Activated CD4-positive, alpha-beta memory T cell treated with anti-CD3 and anti-CD28 coated beads for 36 hours (primary cell): ENCODE measurements at regions not wholly inside any gene's neighbourhood (a gene's known extent, or its start where the extent isn't known, plus 50 kb on each side); places are given as distances from the start of the nearest gene placed in this dataset.

Source experiments
- CTCF ChIA-PET: fragments of 350-600 bp; sonication (Branson Sonifier 250); formaldehyde crosslinking; loops from one replicate; lab custom pipeline; 2021; ENCODE audit warnings: antibody characterized with exemption, inconsistent platforms; lab: Charles Lee
- POLR2A ChIA-PET: fragments of 350-600 bp; sonication (Branson Sonifier 250); formaldehyde crosslinking; loops from one replicate; lab custom pipeline; 2021; ENCODE audit warnings: antibody characterized with exemption; lab: Charles Lee
- DNase-seq: peaks from one replicate; pipeline ENCODE4 v3.0.0-alpha.2; 2020
- H3K27ac Mint-ChIP-seq: one replicate; pipeline ENCODE4 v1.8.0; 2021; ENCODE audit warnings: mixed read lengths
- H3K27me3 Mint-ChIP-seq: one replicate; pipeline ENCODE4 v1.8.0; 2021; ENCODE audit warnings: mixed read lengths
- H3K36me3 Mint-ChIP-seq: one replicate; pipeline ENCODE4 v1.8.0; 2021; ENCODE audit warnings: mixed read lengths
- H3K4me1 Mint-ChIP-seq: one replicate; pipeline ENCODE4 v1.8.0; 2021; ENCODE audit warnings: low read depth, mixed read lengths
- H3K4me3 Mint-ChIP-seq: one replicate; pipeline ENCODE4 v1.8.0; 2021; ENCODE audit warnings: mild to moderate bottlenecking, mixed read lengths
- H3K9me3 Mint-ChIP-seq: one replicate; pipeline ENCODE4 v1.8.0; 2021; ENCODE audit warnings: mixed read lengths
- intact Hi-C: fragments of 100-400 bp; cut with micrococcal nuclease; formaldehyde crosslinking; loops from one replicate; pipeline ENCODE4 v1.15.1; 2023

GRCh38 chr6:22906091-22906549, 336.8 kb downstream of the HDGFL1 start:
- CTCF ChIA-PET, result no interaction called here
- H3K4me1 Mint-ChIP-seq, result no peaks in the 10 kb centered on the region
- POLR2A ChIA-PET, result no interaction called here
- no peaks in the 10 kb centered on the region for H3K36me3 Mint-ChIP-seq
- no peak overlapping the region for H3K27ac Mint-ChIP-seq
- no peaks in the 10 kb centered on the region for H3K27me3 Mint-ChIP-seq
- intact Hi-C loops, result no loop called here
- no peak for DNase-seq
- no peak overlapping the region for H3K4me3 Mint-ChIP-seq
- peaks cover 8% of the 10 kb centered on the region for H3K9me3 Mint-ChIP-seq

- Mint-ChIP-seq H3K36me3 (no peaks in the 10 kb centered on the region), H3K27me3 (no peaks in the 10 kb centered on the region), H3K4me1 (no peaks in the 10 kb centered on the region), H3K9me3 (peaks cover 5% of the 10 kb centered on the region), H3K4me3 (no peak overlapping the region), H3K27ac (no peak overlapping the region)
- ChIA-PET CTCF (no interaction called here), POLR2A (no interaction called here)
- intact Hi-C loops, result no loop called here
- DNase-seq, result no peak
These were observed 337.7 kb downstream of the HDGFL1 start for GRCh38 chr6:22907085-22907484.

GRCh38 chr6:22910370-22910769, 341.0 kb downstream of the HDGFL1 start:
- intact Hi-C loops, result no loop called here
- H3K27me3 Mint-ChIP-seq, result no peaks in the 10 kb centered on the region
- H3K9me3 Mint-ChIP-seq, result peaks cover 2% of the 10 kb centered on the region
- no peak overlapping the region for H3K4me3 Mint-ChIP-seq
- no peaks in the 10 kb centered on the region for H3K36me3 Mint-ChIP-seq
- CTCF ChIA-PET, result no interaction called here
- DNase-seq, result no peak
- POLR2A ChIA-PET, result no interaction called here
- no peak overlapping the region for H3K27ac Mint-ChIP-seq
- H3K4me1 Mint-ChIP-seq, result no peaks in the 10 kb centered on the region

- no peaks in the 10 kb centered on the region for H3K36me3 Mint-ChIP-seq
- H3K4me1 Mint-ChIP-seq, result no peaks in the 10 kb centered on the region
- POLR2A ChIA-PET, result no interaction called here
- DNase-seq, result no peak
- H3K4me3 Mint-ChIP-seq, result no peak overlapping the region
- H3K27ac Mint-ChIP-seq, result no peak overlapping the region
- intact Hi-C loops, result no loop called here
- H3K27me3 Mint-ChIP-seq, result no peaks in the 10 kb centered on the region
- H3K9me3 Mint-ChIP-seq, result peaks cover 2% of the 10 kb centered on the region
- CTCF ChIA-PET, result no interaction called here
These were observed 344.2 kb downstream of the HDGFL1 start for GRCh38 chr6:22913612-22914011.

- Mint-ChIP-seq H3K36me3 (no peaks in the 10 kb centered on the region), H3K27me3 (no peaks in the 10 kb centered on the region), H3K9me3 (no peaks in the 10 kb centered on the region), H3K4me3 (no peak overlapping the region), H3K27ac (no peak overlapping the region), H3K4me1 (no peaks in the 10 kb centered on the region)
- ChIA-PET CTCF (no interaction called here), POLR2A (no interaction called here)
- DNase-seq, result no peak
- intact Hi-C loops, result no loop called here
These were observed 348.0 kb downstream of the HDGFL1 start for GRCh38 chr6:22917344-22917743.

GRCh38 chr6:22921828-22922227, 352.5 kb downstream of the HDGFL1 start:
- Mint-ChIP-seq H3K27ac (no peak overlapping the region), H3K4me3 (no peak overlapping the region), H3K4me1 (no peaks in the 10 kb centered on the region), H3K36me3 (no peaks in the 10 kb centered on the region), H3K27me3 (no peaks in the 10 kb centered on the region), H3K9me3 (no peaks in the 10 kb centered on the region)
- no peak for DNase-seq
- POLR2A ChIA-PET, result no interaction called here
- CTCF ChIA-PET, result no interaction called here
- intact Hi-C loops, result no loop called here

- POLR2A ChIA-PET, result no interaction called here
- CTCF ChIA-PET, result no interaction called here
These were observed 356.0 kb downstream of the HDGFL1 start for GRCh38 chr6:22925304-22925835.

GRCh38 chr6:22925920-22926789, 356.8 kb downstream of the HDGFL1 start:
- CTCF ChIA-PET, result no interaction called here
- H3K27ac Mint-ChIP-seq, result no peak overlapping the region
- POLR2A ChIA-PET, result no interaction called here
- no peak overlapping the region for H3K4me3 Mint-ChIP-seq
- no peaks in the 10 kb centered on the region for H3K27me3 Mint-ChIP-seq
- H3K36me3 Mint-ChIP-seq, result no peaks in the 10 kb centered on the region
- intact Hi-C loops, result no loop called here
- H3K9me3 Mint-ChIP-seq, result no peaks in the 10 kb centered on the region
- DNase-seq, result no peak
- no peaks in the 10 kb centered on the region for H3K4me1 Mint-ChIP-seq

More at GRCh38 chr6:22925304-22925835, 356.0 kb downstream of the HDGFL1 start:
- Mint-ChIP-seq H3K36me3 (no peaks in the 10 kb centered on the region), H3K27ac (no peak overlapping the region), H3K9me3 (no peaks in the 10 kb centered on the region), H3K4me3 (no peak overlapping the region), H3K4me1 (no peaks in the 10 kb centered on the region), H3K27me3 (no peaks in the 10 kb centered on the region)
- intact Hi-C loops, result no loop called here
- DNase-seq, result no peak

- Mint-ChIP-seq H3K4me3 (no peak overlapping the region), H3K36me3 (no peaks in the 10 kb centered on the region), H3K4me1 (no peaks in the 10 kb centered on the region), H3K27me3 (no peaks in the 10 kb centered on the region), H3K27ac (no peak overlapping the region), H3K9me3 (no peaks in the 10 kb centered on the region)
- ChIA-PET POLR2A (no interaction called here), CTCF (no interaction called here)
- DNase-seq, result no peak
- intact Hi-C loops, result no loop called here
These were observed 357.5 kb downstream of the HDGFL1 start for GRCh38 chr6:22926790-22927354.

GRCh38 chr6:22928775-22929174, 359.4 kb downstream of the HDGFL1 start:
- CTCF ChIA-PET, result no interaction called here
- H3K4me1 Mint-ChIP-seq, result no peaks in the 10 kb centered on the region

GRCh38 chr6:22929311-22929985, 360.1 kb downstream of the HDGFL1 start:
- H3K36me3 Mint-ChIP-seq, result no peaks in the 10 kb centered on the region
- DNase-seq, result no peak
- H3K4me3 Mint-ChIP-seq, result no peak overlapping the region
- intact Hi-C loops, result no loop called here
- ChIA-PET CTCF (no interaction called here), POLR2A (no interaction called here)
- H3K27me3 Mint-ChIP-seq, result no peaks in the 10 kb centered on the region
- H3K27ac Mint-ChIP-seq, result no peak overlapping the region
- H3K4me1 Mint-ChIP-seq, result no peaks in the 10 kb centered on the region
- H3K9me3 Mint-ChIP-seq, result no peaks in the 10 kb centered on the region

More at GRCh38 chr6:22928775-22929174, 359.4 kb downstream of the HDGFL1 start:
- H3K27ac Mint-ChIP-seq, result no peak overlapping the region
- H3K36me3 Mint-ChIP-seq, result no peaks in the 10 kb centered on the region
- no peak for DNase-seq
- no peaks in the 10 kb centered on the region for H3K9me3 Mint-ChIP-seq
- H3K4me3 Mint-ChIP-seq, result no peak overlapping the region
- POLR2A ChIA-PET, result no interaction called here
- H3K27me3 Mint-ChIP-seq, result no peaks in the 10 kb centered on the region
- intact Hi-C loops, result no loop called here

- no peak for DNase-seq
- Mint-ChIP-seq H3K4me1 (no peaks in the 10 kb centered on the region), H3K27ac (no peak overlapping the region), H3K9me3 (no peaks in the 10 kb centered on the region), H3K36me3 (no peaks in the 10 kb centered on the region), H3K27me3 (no peaks in the 10 kb centered on the region), H3K4me3 (no peak overlapping the region)
- ChIA-PET CTCF (no interaction called here), POLR2A (no interaction called here)
- intact Hi-C loops, result no loop called here
These were observed 371.4 kb downstream of the HDGFL1 start for GRCh38 chr6:22940581-22941290.
